AG10803 (cell line): ENCODE measurements at regions not wholly inside any gene's neighbourhood (a gene's known extent, or its start where the extent isn't known, plus 50 kb on each side); places are given as distances from the start of the nearest gene placed in this dataset.

Source experiments
- DNase-seq: peaks from one replicate; pipeline ENCODE4 v3.0.0; 2010; ENCODE audit warnings: low read depth
- H3K4me3 ChIP-seq: 2 replicates; pipeline ENCODE4 v1.5.1; 2011; ENCODE audit warnings: mild to moderate bottlenecking, low read length, control low read depth
- TF ChIP-seq, protein P1 (sequence below): conservative IDR thresholded peaks from 2 replicates; pipeline ENCODE4 v1.5.1; 2011; ENCODE audit warnings: mild to moderate bottlenecking, low read length, control low read depth, inconsistent platforms

- TF ChIP-seq, protein P1, sequence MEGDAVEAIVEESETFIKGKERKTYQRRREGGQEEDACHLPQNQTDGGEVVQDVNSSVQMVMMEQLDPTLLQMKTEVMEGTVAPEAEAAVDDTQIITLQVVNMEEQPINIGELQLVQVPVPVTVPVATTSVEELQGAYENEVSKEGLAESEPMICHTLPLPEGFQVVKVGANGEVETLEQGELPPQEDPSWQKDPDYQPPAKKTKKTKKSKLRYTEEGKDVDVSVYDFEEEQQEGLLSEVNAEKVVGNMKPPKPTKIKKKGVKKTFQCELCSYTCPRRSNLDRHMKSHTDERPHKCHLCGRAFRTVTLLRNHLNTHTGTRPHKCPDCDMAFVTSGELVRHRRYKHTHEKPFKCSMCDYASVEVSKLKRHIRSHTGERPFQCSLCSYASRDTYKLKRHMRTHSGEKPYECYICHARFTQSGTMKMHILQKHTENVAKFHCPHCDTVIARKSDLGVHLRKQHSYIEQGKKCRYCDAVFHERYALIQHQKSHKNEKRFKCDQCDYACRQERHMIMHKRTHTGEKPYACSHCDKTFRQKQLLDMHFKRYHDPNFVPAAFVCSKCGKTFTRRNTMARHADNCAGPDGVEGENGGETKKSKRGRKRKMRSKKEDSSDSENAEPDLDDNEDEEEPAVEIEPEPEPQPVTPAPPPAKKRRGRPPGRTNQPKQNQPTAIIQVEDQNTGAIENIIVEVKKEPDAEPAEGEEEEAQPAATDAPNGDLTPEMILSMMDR = no peak
- no peak overlapping the region for H3K4me3 ChIP-seq
- DNase-seq = no peak
These were observed 136.5 kb upstream of the SOX11 start for GRCh38 chr2:5555636-5556035.

DNA sequence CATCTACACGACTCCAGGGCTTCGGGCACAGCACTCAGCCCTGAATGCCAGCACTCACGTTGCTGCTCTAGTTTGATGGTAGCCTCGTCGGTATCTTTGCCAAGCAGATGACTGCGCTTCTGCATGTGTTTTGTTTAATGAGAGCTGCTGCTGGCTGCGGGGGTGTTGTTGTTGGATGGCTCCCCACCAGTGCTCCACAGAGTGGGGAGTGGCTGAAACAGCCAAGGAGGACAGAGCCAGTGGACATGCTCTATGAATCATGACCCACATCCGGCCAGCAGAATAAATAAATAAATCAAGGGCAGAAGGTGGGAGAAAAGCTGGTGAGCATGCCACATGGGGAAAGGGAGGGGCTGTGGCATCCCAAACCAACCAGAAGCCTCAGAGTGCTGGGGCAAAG lies 131.2 kb upstream of the SOX11 start:
- no peak overlapping the region for H3K4me3 ChIP-seq
- TF ChIP-seq, protein P1 = no peak
- no peak for DNase-seq

GRCh38 chr2:5562426-5562825 lies 129.8 kb upstream of the SOX11 start:
- no peak overlapping the region for H3K4me3 ChIP-seq
- no peak for DNase-seq
- TF ChIP-seq, protein P1 = no peak

DNA sequence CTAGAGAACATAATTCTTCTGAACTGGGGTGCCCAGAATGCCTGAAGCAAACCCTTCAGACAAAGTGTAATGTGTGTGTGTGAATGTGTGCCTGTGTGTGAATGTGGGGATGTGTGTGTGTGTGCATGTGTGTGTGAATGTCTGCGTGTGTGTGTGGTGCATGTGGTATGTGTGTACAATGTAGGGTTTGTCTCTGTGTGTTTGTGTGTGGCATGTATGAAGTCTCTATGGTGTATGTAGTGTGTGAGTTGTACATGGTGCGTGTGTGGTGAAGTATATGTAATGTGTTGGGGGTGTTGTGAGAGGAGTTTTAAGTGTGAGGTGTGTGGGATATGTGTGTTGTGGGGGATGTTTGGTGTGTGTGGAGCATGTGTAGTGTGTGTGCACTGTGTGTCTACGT lies 129.3 kb upstream of the SOX11 start:
- no peak overlapping the region for H3K4me3 ChIP-seq
- TF ChIP-seq, protein P1 = no peak
- no peak for DNase-seq

GRCh38 chr2:5563411-5563810 lies 128.8 kb upstream of the SOX11 start:
- DNase-seq = no peak
- TF ChIP-seq, protein P1 = no peak

DNA sequence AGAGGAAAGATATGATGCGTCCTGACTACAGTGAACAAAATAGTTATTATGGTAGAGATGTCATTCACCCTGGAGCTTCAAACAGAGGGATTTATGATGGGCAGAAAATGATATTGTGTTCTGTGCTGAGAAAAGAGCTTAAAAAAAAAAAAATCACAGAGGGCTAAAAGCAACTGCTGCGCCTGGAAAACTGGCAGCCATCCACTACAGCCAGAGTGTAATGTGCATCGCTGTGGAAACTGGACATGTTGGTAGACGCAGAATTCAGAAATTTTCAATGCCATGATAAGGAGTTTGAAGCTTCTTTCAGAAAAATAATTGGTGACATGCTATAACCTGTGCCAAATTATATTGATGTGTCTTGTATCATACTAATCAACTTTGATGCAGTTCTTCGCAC lies 122.9 kb upstream of the SOX11 start:
- no peak overlapping the region for H3K4me3 ChIP-seq
- no peak for DNase-seq
- TF ChIP-seq, protein P1 = no peak

More at GRCh38 chr2:5563411-5563810, 128.8 kb upstream of the SOX11 start:
- H3K4me3 ChIP-seq = no peak overlapping the region

GRCh38 chr2:5576015-5576414 lies 116.2 kb upstream of the SOX11 start:
- no peak for DNase-seq
- TF ChIP-seq, protein P1 = no peak
- H3K4me3 ChIP-seq = no peak overlapping the region
